ENCODE measurements at regions not wholly inside any gene's neighbourhood (a gene's known extent, or its start where the extent isn't known, plus 50 kb on each side); places are given as distances from the start of the nearest gene placed in this dataset.
"Not testable (repeated sequence)": the region's sequence is repeated elsewhere in the genome, so short reads cannot be mapped to it uniquely, and the experiment has no call there.

DNA sequence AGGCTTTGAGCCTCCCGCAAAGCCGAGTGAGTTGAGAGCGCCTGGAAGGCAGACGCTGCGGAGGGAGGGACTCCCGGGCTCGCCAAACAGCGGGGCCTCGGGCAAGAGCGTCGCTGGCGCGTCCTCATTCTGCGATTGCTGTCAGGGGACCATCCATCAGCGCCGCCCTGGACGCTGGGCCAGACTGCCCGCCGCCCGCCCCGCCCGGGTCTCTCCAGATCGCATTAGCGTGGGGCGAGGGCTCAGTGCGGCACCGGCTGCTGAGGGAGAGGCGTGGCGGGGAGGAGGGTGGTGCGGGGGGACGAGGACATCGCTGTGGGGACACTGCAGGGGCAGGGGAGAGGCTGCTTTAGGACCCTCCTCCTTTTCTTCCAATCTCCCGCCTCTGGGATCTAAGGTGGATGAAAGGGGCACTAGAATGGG lies 957.2 kb upstream of the DEFB115 start:
- TF ChIP-seq, protein P1, sequence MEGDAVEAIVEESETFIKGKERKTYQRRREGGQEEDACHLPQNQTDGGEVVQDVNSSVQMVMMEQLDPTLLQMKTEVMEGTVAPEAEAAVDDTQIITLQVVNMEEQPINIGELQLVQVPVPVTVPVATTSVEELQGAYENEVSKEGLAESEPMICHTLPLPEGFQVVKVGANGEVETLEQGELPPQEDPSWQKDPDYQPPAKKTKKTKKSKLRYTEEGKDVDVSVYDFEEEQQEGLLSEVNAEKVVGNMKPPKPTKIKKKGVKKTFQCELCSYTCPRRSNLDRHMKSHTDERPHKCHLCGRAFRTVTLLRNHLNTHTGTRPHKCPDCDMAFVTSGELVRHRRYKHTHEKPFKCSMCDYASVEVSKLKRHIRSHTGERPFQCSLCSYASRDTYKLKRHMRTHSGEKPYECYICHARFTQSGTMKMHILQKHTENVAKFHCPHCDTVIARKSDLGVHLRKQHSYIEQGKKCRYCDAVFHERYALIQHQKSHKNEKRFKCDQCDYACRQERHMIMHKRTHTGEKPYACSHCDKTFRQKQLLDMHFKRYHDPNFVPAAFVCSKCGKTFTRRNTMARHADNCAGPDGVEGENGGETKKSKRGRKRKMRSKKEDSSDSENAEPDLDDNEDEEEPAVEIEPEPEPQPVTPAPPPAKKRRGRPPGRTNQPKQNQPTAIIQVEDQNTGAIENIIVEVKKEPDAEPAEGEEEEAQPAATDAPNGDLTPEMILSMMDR (IDR thresholded peaks at IDR 0.05; ENCODE audit: extremely low read depth in 1 of 2, insufficient read depth in 1 of 2, low read depth in 1 of 2, low read length in 2 of 2) = not testable (repeated sequence)
- not testable (repeated sequence) for TF ChIP-seq JUN (IDR thresholded peaks at IDR 0.05; ENCODE audit: borderline replicate concordance, insufficient read depth, insufficient read length, low read depth); GATA2 (IDR thresholded peaks at IDR 0.05; ENCODE audit: insufficient read depth, insufficient read length, low read depth, low read length)
